Keratinocyte (primary cell): ENCODE measurements at regions not wholly inside any gene's neighbourhood (a gene's known extent, or its start where the extent isn't known, plus 50 kb on each side); places are given as distances from the start of the nearest gene placed in this dataset.

Experiments
- DNase-seq: peaks from one replicate; pipeline ENCODE4 v3.0.0-alpha.2; 2011; ENCODE audit warnings: low read depth, missing footprints, low spot score
- FAIRE-seq: peaks from 2 replicates; lab custom pipeline; 2011; peaks lifted over from hg19 to GRCh38; lab: Jason Lieb, UNC
- H2AFZ ChIP-seq: 2 replicates; pipeline ENCODE4 v1.6.0; 2012; ENCODE audit warnings: low read length, control low read depth, inconsistent platforms; ENCODE audit not compliant: control insufficient read depth
- H3K27ac ChIP-seq: 2 replicates; pipeline ENCODE4 v1.5.1; 2011; ENCODE audit warnings: low read length; ENCODE audit not compliant: control insufficient read depth, insufficient read depth
- H3K27me3 ChIP-seq: 3 replicates; pipeline ENCODE4 v1.6.0; 2011; ENCODE audit warnings: low read length; ENCODE audit not compliant: control insufficient read depth, insufficient read depth; ENCODE audit errors: extremely low read depth
- H3K36me3 ChIP-seq, 2 experiments: 2 replicates in 1 of 2; 3 replicates in 1 of 2; pipeline ENCODE4 v1.5.1; 2011; ENCODE audit warnings: low read length in 2 of 2, mild to moderate bottlenecking in 1 of 2; ENCODE audit not compliant: control insufficient read depth in 2 of 2, insufficient read depth in 2 of 2; ENCODE audit errors: extremely low read depth in 1 of 2
- H3K4me1 ChIP-seq: 3 replicates; pipeline ENCODE4 v1.5.1; 2011; ENCODE audit warnings: low read length; ENCODE audit not compliant: control insufficient read depth, insufficient read depth; ENCODE audit errors: extremely low read depth
- H3K4me2 ChIP-seq: 3 replicates; pipeline ENCODE4 v1.6.0; 2011; ENCODE audit warnings: low read depth, low read length; ENCODE audit not compliant: control insufficient read depth, insufficient read depth; ENCODE audit errors: extremely low read depth
- H3K4me3 ChIP-seq, 3 experiments: fragments of 200-600 bp in 1 of 3; sonication (generic) in 1 of 3; 2 replicates in 2 of 3; 3 replicates in 1 of 3; pipeline ENCODE4 v1.5.1; 2011 to 2016; ENCODE audit warnings: low read length in 3 of 3, mild to moderate bottlenecking in 3 of 3, control low read depth in 2 of 3, inconsistent platforms in 1 of 3, low read depth in 1 of 3, mixed read lengths in 1 of 3, mixed run types in 1 of 3, moderate library complexity in 1 of 3; ENCODE audit not compliant: control insufficient read depth in 2 of 3, insufficient read depth in 2 of 3; ENCODE audit errors: extremely low read depth in 1 of 3
- H3K79me2 ChIP-seq: 2 replicates; pipeline ENCODE4 v1.6.0; 2012; ENCODE audit warnings: low read length; ENCODE audit not compliant: control insufficient read depth, insufficient read depth
- H3K9ac ChIP-seq: 3 replicates; pipeline ENCODE4 v1.6.0; 2011; ENCODE audit warnings: low read length; ENCODE audit not compliant: control insufficient read depth, insufficient read depth; ENCODE audit errors: extremely low read depth
- H3K9me1 ChIP-seq: 3 replicates; pipeline ENCODE4 v1.6.0; 2011; ENCODE audit warnings: low read length; ENCODE audit not compliant: control insufficient read depth, insufficient read depth; ENCODE audit errors: extremely low read depth
- H3K9me3 ChIP-seq: 2 replicates; pipeline ENCODE4 v1.5.1; 2012; ENCODE audit warnings: low read depth, low read length; ENCODE audit not compliant: control insufficient read depth
- H4K20me1 ChIP-seq: 3 replicates; pipeline ENCODE4 v1.6.0; 2011; ENCODE audit warnings: low read length; ENCODE audit not compliant: control insufficient read depth, insufficient read depth; ENCODE audit errors: extremely low read depth
- CTCF ChIP-seq, 3 experiments: IDR thresholded peaks in 1 of 3; conservative IDR thresholded peaks in 1 of 3; optimal IDR thresholded peaks in 1 of 3; 2 replicates in 2 of 3; 3 replicates in 1 of 3; pipeline versions ENCODE3 to v1.5.1; 2011; ENCODE audit warnings: low read length in 3 of 3, mild to moderate bottlenecking in 3 of 3, moderate library complexity in 2 of 3, control low read depth in 1 of 3, inconsistent platforms in 1 of 3; ENCODE audit not compliant: insufficient read depth in 2 of 3; ENCODE audit errors: extremely low read depth in 1 of 3
- EZH2 ChIP-seq: IDR thresholded peaks from one replicate; pipeline ENCODE4 v1.6.1; 2012; ENCODE audit warnings: inconsistent platforms, mild to moderate bottlenecking, low read length, moderate library complexity
- dilution Hi-C: fragments of 300-500 bp; cut with MboI; formaldehyde crosslinking; loops from one replicate; pipeline ENCODE4 v1.7.0; 2020; ENCODE audit warnings: low sequenced_read_pairs; ENCODE audit not compliant: extremely low pct_ligation_motif_present

GRCh38 chr7:50864694-50865093 is 82.0 kb upstream of the GRB10 start:
- Histone ChIP-seq H3K9me3 (no peaks in the 10 kb centered on the region), H3K36me3 (no peaks in the 10 kb centered on the region), H2AFZ (no peak overlapping the region), H4K20me1 (no peaks in the 10 kb centered on the region), H3K9me1 (no peaks in the 10 kb centered on the region), H3K27ac (no peak overlapping the region), H3K4me1 (peaks cover 7% of the 10 kb centered on the region), H3K27me3 (peaks cover 16% of the 10 kb centered on the region), H3K9ac (no peak overlapping the region), H3K79me2 (no peaks in the 10 kb centered on the region), H3K4me3 (no peak overlapping the region), H3K4me2 (no peak overlapping the region)
- no peak for FAIRE-seq
- DNase-seq = no peak
- dilution Hi-C loops = no loop called here
- TF ChIP-seq CTCF (optimal IDR thresholded peaks at IDR 0.05 in 1 of 3, IDR thresholded peaks at IDR 0.05 in 1 of 3, conservative IDR thresholded peaks at IDR 0.05 in 1 of 3; ENCODE audit: extremely low read depth in 1 of 3, insufficient read depth in 2 of 3, low read length in 3 of 3) = no peak
- no peak for TF ChIP-seq EZH2

GRCh38 chr7:50863053-50863452 is 80.4 kb upstream of the GRB10 start:
- H3K79me2 ChIP-seq = no peaks in the 10 kb centered on the region
- H3K27ac ChIP-seq = no peak overlapping the region
- DNase-seq (no peak), FAIRE-seq (no peak)
- dilution Hi-C loops = no loop called here
- no peak overlapping the region for H3K4me2 ChIP-seq
- no peak overlapping the region for H2AFZ ChIP-seq
- no peaks in the 10 kb centered on the region for H3K9me3 ChIP-seq
- H3K9ac ChIP-seq = no peak overlapping the region
- H3K36me3 ChIP-seq = no peaks in the 10 kb centered on the region
- TF ChIP-seq CTCF (optimal IDR thresholded peaks at IDR 0.05 in 1 of 3, IDR thresholded peaks at IDR 0.05 in 1 of 3, conservative IDR thresholded peaks at IDR 0.05 in 1 of 3; ENCODE audit: extremely low read depth in 1 of 3, insufficient read depth in 2 of 3, low read length in 3 of 3) (no peak), EZH2 (no peak)
- H3K4me1 ChIP-seq = no peaks in the 10 kb centered on the region
- peaks cover 16% of the 10 kb centered on the region for H3K27me3 ChIP-seq
- H3K9me1 ChIP-seq = no peaks in the 10 kb centered on the region
- H4K20me1 ChIP-seq = no peaks in the 10 kb centered on the region
- no peak overlapping the region for H3K4me3 ChIP-seq
